ENCODE measurements at regions not wholly inside any gene's neighbourhood (a gene's known extent, or its start where the extent isn't known, plus 50 kb on each side); places are given as distances from the start of the nearest gene placed in this dataset.

DNA sequence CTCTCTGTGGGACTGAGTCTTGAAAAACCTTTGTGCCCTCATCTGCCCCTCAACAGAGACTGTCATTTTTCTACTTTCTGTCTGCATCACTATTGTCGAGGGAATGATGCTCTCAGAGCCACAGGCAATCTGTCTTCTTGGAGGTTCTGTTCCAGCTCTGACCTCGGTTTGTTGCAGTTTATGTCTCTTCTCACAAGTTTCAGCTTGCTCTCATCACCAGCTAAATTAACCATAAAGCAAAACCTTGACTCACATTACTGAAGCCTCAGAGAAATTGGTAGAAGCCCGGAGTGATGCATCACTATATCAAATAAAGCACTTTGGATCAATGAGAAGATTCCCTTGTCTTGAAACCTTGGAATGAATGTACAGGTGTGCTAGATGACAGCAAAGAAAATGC lies 60.6 kb upstream of the BLID start:
- Mint-ChIP-seq H3K27ac (ENCODE audit: unreplicated experiment) (no peak overlapping the region), H3K9me3 (ENCODE audit: unreplicated experiment) (no peaks in the 10 kb centered on the region), H3K4me3 (ENCODE audit: unreplicated experiment) (no peak overlapping the region), H3K36me3 (ENCODE audit: insufficient read depth, unreplicated experiment) (no peaks in the 10 kb centered on the region), H3K27me3 (ENCODE audit: insufficient read depth, unreplicated experiment) (peaks cover 7% of the 10 kb centered on the region), H3K4me1 (ENCODE audit: low read depth, unreplicated experiment) (no peaks in the 10 kb centered on the region)
- Histone ChIP-seq H3K4me1 (no peaks in the 10 kb centered on the region), H3K36me3 (ENCODE audit: control insufficient read depth, insufficient read depth, low read length) (no peaks in the 10 kb centered on the region), H3K4me3 (ENCODE audit: low read depth, low read length) (no peak overlapping the region), H3K27me3 (replicated peaks; ENCODE audit: control insufficient read depth, insufficient read depth, low read length) (no peaks in the 10 kb centered on the region; the same call in 1 of the 2 replicates), H3K9me3 (no peaks in the 10 kb centered on the region)
- ChIA-PET CTCF (no interaction called here), POLR2A (no interaction called here)
- TF ChIP-seq, protein P1, sequence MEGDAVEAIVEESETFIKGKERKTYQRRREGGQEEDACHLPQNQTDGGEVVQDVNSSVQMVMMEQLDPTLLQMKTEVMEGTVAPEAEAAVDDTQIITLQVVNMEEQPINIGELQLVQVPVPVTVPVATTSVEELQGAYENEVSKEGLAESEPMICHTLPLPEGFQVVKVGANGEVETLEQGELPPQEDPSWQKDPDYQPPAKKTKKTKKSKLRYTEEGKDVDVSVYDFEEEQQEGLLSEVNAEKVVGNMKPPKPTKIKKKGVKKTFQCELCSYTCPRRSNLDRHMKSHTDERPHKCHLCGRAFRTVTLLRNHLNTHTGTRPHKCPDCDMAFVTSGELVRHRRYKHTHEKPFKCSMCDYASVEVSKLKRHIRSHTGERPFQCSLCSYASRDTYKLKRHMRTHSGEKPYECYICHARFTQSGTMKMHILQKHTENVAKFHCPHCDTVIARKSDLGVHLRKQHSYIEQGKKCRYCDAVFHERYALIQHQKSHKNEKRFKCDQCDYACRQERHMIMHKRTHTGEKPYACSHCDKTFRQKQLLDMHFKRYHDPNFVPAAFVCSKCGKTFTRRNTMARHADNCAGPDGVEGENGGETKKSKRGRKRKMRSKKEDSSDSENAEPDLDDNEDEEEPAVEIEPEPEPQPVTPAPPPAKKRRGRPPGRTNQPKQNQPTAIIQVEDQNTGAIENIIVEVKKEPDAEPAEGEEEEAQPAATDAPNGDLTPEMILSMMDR (IDR thresholded peaks at IDR 0.05; ENCODE audit: insufficient read depth in 1 of 2, low read depth in 1 of 2, low read length in 1 of 2, severe bottlenecking in 1 of 2, unreplicated experiment in 1 of 2) = no peak
- no peak for DNase-seq
- no TSS peak for BruUV-seq (replicated peaks)
- intact Hi-C loops (cut with micrococcal nuclease; ENCODE audit: unreplicated experiment) = no loop called here

- Mint-ChIP-seq H3K36me3 (ENCODE audit: insufficient read depth, unreplicated experiment) (no peaks in the 10 kb centered on the region), H3K4me3 (ENCODE audit: unreplicated experiment) (no peak overlapping the region), H3K27ac (ENCODE audit: unreplicated experiment) (no peak overlapping the region), H3K27me3 (ENCODE audit: insufficient read depth, unreplicated experiment) (peaks cover 8% of the 10 kb centered on the region), H3K9me3 (ENCODE audit: unreplicated experiment) (no peaks in the 10 kb centered on the region), H3K4me1 (ENCODE audit: low read depth, unreplicated experiment) (no peaks in the 10 kb centered on the region)
- no peaks in the 10 kb centered on the region for H3K36me3 ChIP-seq (ENCODE audit: control insufficient read depth, insufficient read depth, low read length)
- TF ChIP-seq, protein P1 (IDR thresholded peaks at IDR 0.05; ENCODE audit: insufficient read depth in 1 of 2, low read depth in 1 of 2, low read length in 1 of 2, severe bottlenecking in 1 of 2, unreplicated experiment in 1 of 2) = no peak
- intact Hi-C loops (cut with micrococcal nuclease; ENCODE audit: unreplicated experiment) = no loop called here
- CTCF ChIA-PET = no interaction called here
- no peaks in the 10 kb centered on the region; the same call in 1 of the 2 replicates for H3K27me3 ChIP-seq (replicated peaks; ENCODE audit: control insufficient read depth, insufficient read depth, low read length)
- no TSS peak for BruUV-seq (replicated peaks)
- H3K9me3 ChIP-seq = no peaks in the 10 kb centered on the region
- DNase-seq = no peak
- H3K4me3 ChIP-seq (ENCODE audit: low read depth, low read length) = no peak overlapping the region
- POLR2A ChIA-PET = no interaction called here
- H3K4me1 ChIP-seq = no peaks in the 10 kb centered on the region
Measured at GRCh38 chr11:122175306-122175705, 59.3 kb upstream of the BLID start.

DNA sequence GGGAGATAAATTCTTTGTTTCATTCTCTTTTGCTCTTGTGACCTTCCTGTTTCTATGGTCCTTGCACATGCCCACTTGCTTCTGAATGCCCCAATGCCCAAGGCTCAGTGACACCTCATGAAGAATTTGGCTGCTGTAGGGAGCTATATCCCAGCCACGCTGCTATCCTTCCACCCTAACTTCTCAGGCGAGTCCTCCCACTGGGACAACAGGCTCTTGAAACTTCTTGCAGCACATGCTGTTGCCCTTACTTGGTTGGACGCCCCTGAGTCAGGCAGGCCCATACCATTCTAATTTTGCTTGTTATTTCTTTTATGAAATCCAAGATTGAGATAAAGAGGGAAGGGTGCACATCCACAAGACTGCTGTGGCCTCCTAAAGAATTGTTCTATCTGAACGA lies 57.6 kb upstream of the BLID start:
- Histone ChIP-seq H3K9me3 (no peaks in the 10 kb centered on the region), H3K4me3 (ENCODE audit: low read depth, low read length) (no peak overlapping the region), H3K36me3 (ENCODE audit: control insufficient read depth, insufficient read depth, low read length) (no peaks in the 10 kb centered on the region), H3K27me3 (replicated peaks; ENCODE audit: control insufficient read depth, insufficient read depth, low read length) (no peaks in the 10 kb centered on the region; the same call in 1 of the 2 replicates), H3K4me1 (no peaks in the 10 kb centered on the region)
- ChIA-PET POLR2A (no interaction called here), CTCF (interaction anchor here (1.0 kb wide), 1 partner anchor 12 kb away, joined by 3 read pairs; no protein-coding TSS in a partner anchor)
- Mint-ChIP-seq H3K4me3 (ENCODE audit: unreplicated experiment) (no peak overlapping the region), H3K9me3 (ENCODE audit: unreplicated experiment) (no peaks in the 10 kb centered on the region), H3K36me3 (ENCODE audit: insufficient read depth, unreplicated experiment) (no peaks in the 10 kb centered on the region), H3K27me3 (ENCODE audit: insufficient read depth, unreplicated experiment) (peaks cover 6% of the 10 kb centered on the region), H3K4me1 (ENCODE audit: low read depth, unreplicated experiment) (no peaks in the 10 kb centered on the region), H3K27ac (ENCODE audit: unreplicated experiment) (no peak overlapping the region)
- no peak for DNase-seq
- TF ChIP-seq, protein P1 (IDR thresholded peaks at IDR 0.05; ENCODE audit: insufficient read depth in 1 of 2, low read depth in 1 of 2, low read length in 1 of 2, severe bottlenecking in 1 of 2, unreplicated experiment in 1 of 2) = no peak
- no TSS peak for BruUV-seq (replicated peaks)
- intact Hi-C loops (cut with micrococcal nuclease; ENCODE audit: unreplicated experiment) = no loop called here

Data from Caco-2 (cell line).